GM21423 (cell line): ENCODE measurements at regions not wholly inside any gene's neighbourhood (a gene's known extent, or its start where the extent isn't known, plus 50 kb on each side); places are given as distances from the start of the nearest gene placed in this dataset.

ENCODE experiments used
- ATAC-seq: cut with Tn5 transposase; IDR thresholded peaks from one replicate; pipeline ENCODE4 v1.9.1; 2021; ENCODE audit warnings: mild to moderate bottlenecking, moderate library complexity; ENCODE audit not compliant: unreplicated experiment

GRCh38 chr4:35709080-35709479, 535.2 kb downstream of the ARAP2 start:
- no peak for ATAC-seq

- no peak for ATAC-seq
Observed at GRCh38 chr4:35710343-35710742, 534.0 kb downstream of the ARAP2 start.

DNA sequence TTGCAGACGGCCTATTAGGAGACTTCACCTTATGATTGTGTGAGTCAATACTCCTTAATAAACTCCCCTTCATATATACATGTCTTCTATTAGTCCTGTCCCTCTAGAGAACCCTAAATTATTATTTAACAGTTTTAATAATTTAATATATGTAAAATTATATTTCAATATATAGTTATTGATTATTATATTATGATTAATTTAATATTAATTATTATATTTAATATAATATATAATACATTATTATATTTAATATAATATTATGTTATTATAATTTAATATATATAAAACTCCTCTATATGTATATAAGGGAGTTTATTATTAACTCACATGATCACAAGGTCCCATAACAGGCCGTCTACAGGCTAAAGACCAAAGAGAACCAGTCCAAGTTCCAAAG, 533.2 kb downstream of the ARAP2 start:
- ATAC-seq: no peak

DNA sequence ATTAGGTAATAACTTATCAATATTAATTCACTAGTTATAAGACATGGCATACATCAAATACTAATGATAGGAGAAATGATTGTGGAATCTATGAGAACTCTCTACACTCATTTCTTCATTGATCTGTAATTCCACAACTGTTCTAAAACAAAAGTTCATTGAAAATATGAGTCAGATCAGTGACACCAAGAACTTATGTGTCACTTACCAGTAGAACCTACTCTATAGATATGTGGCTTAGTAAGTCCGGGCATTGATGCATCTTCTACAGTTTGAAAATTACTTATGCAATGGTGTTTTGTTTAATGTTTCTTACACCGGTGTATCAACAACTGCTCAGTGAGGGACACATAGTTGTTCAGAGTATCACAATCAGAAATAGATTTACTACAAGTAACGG, 520.3 kb downstream of the ARAP2 start:
- no peak for ATAC-seq

- no peak for ATAC-seq
Observed at GRCh38 chr4:35725131-35725530, 519.2 kb downstream of the ARAP2 start.

DNA sequence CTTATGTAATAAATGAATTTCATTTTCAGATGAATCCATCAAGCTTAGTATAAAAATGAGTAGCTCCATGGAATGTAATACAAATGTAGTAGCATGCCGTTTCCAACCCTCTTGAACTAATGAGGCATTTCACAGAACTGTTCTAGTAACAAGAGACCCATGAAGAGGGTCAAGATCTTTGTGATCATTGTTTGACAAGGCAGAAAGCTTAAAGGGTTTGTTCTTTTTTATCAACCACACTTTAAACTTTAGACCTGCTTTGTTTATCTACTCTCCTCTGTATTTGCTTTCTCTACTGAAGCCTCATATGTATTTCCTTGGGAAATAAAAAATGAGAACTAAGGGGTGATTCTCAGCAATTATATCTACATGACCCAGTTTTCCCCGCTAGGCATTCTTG, 513.9 kb downstream of the ARAP2 start:
- no peak for ATAC-seq

DNA sequence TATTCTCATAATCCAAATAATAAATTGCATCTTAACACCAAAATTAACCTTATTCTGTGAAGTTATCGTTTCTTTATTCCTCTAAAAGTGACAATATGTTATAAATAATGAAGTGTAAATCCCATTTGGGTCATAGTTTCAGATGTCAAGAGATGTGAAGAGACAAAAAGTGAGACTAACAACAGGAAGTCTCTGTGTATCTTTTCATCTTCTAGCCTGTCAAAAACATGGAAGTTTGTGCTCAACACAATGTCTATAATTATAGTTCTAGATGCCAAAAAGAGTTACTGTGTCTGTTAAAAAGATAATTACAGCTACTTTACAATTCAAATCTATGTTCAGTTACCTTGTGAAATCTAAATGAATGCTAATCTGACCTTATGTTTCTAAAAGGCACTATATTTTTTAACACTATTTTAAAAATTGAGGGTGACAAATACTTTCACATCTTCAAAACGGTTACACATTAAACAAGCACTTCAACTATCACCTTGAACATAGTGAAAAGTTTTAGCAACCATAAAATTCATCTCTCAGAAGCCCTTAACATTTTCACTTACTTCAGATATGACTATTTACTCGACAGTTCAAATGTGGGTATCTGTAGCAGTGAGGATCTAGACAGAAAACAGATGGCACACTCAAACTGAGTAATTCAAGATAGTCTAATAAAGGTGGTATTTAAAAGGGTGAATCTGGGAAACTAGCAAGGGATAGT, 509.8 kb downstream of the ARAP2 start:
- peak; percentile 83 for ATAC-seq

DNA sequence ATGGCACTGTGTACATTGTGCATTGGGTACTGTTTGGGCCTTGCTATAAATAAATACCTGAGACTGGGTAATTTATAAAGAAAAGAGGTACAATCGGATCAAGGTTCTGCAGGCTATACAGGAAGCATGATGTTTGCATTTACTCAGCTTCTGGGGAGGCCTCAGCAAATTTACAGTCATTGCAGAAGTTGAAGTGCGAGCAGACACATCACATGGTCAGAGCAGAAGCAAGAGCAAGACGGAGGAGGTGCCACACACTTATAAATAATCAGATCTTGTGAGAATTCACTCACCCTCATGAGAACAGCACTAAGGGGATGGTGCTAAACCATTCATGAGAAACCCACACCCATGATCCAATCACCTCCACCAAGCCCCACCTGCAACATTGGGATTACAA, 505.0 kb downstream of the ARAP2 start:
- no peak for ATAC-seq

GRCh38 chr4:35754047-35754446, 490.3 kb downstream of the ARAP2 start:
- ATAC-seq: no peak

- no peak for ATAC-seq
Observed at GRCh38 chr4:35757836-35758235, 486.5 kb downstream of the ARAP2 start.

GRCh38 chr4:35760807-35761206, 483.5 kb downstream of the ARAP2 start:
- no peak for ATAC-seq

GRCh38 chr4:35771571-35771970, 472.7 kb downstream of the ARAP2 start:
- ATAC-seq: no peak

- no peak for ATAC-seq
Observed at GRCh38 chr4:35772291-35772690, 472.0 kb downstream of the ARAP2 start.

- ATAC-seq: no peak
Observed at GRCh38 chr4:35789899-35790574, 454.3 kb downstream of the ARAP2 start.

DNA sequence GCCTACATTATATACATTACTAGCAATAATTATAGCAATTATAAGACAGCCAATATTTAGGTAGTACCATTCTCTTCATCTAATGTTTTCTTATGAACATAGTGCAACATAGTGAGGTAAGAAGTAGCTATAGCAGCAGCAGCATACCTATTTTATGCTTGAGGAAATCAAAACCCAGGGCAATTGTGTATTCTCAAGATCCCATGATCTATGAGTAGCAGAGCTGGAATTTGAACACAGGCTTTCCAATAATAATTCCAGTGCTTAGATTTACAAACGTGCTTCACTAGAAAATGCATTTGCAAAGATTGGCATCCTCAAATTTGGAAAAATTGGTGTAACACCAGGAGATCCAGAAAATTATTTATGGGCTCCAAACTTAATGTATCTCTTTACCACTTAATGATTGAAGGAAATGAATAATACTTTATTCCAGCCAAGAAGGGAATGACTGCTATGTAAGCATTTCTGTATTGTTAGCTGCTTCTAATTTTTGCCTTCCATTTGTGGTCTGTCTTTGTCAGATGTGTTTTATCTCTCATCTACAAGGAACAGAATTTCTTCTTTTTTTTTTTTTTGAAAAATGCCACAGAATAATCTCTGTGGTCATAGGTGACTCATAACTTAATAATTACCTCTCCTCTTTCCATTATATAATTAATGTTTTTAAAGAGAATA, 451.1 kb downstream of the ARAP2 start:
- no peak for ATAC-seq

GRCh38 chr4:35793766-35794165, 450.5 kb downstream of the ARAP2 start:
- no peak for ATAC-seq

DNA sequence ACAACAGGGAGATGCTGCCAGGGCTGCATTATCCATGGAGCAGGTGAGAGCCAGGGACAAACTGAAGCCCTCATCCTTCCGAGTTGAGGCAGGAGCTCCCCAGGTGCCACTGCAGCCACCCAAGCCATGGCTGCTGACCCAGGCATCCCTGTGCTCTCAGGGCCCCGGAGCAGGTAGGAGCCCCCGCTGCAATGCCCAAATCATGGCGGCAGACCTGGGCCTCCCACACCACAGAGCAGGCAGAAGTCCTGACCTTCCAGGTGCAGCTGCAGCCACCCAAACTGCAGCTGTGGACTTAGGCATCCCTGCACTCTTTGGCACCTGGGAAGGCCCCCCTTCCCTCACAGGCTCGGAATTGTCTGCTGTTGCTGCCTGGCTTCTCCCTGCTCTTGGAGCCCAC, 443.6 kb downstream of the ARAP2 start:
- ATAC-seq: no peak

DNA sequence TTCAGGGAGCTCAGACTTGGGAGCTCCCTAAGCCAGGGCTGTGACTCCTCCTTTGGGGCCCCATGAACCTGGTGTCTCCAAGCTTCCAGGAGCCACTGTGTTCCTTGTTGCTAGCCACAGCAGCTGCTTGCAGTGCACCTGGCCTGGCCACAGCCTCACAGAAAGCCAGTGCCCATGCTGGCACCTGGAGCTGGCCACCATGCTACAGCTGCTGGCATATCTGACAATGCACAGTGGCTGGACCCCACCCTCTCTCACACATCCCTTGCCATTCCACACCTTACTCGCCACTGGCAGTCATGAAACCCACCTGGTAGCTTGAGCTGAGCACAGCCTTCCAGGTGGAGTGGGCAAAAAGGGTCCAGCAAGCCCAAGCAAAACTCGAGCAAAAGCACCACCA, 441.7 kb downstream of the ARAP2 start:
- no peak for ATAC-seq

- no peak for ATAC-seq
Observed at GRCh38 chr4:35818520-35818919, 425.8 kb downstream of the ARAP2 start.

GRCh38 chr4:35820003-35820402, 424.3 kb downstream of the ARAP2 start:
- ATAC-seq: no peak

DNA sequence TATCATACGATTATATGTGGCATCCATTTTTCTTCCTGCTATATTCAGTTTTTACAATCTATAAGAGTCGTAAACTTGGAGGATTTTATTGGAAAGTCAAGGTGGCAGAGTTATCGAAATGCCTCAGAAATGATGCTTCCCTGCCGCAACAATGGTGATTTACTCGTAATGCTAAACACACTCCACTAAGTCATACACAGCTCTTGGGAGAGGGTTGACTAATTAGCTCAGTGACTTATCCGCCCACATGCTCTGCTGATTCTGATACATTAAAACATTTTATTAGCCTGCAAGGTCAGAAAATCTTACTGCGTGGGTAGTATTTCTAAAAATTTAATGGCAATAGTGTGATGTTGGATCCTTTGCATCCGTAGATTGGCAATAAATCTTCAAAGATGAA, 420.1 kb downstream of the ARAP2 start:
- ATAC-seq: no peak

- no peak for ATAC-seq
Observed at GRCh38 chr4:35835893-35836292, 408.4 kb downstream of the ARAP2 start.
